H9 (cell line): ENCODE measurements at regions not wholly inside any gene's neighbourhood (a gene's known extent, or its start where the extent isn't known, plus 50 kb on each side); places are given as distances from the start of the nearest gene placed in this dataset.

Experiments used
- DNase-seq: peaks from one replicate; pipeline ENCODE4 v3.0.0-alpha.2; 2017
- H2AFZ ChIP-seq: one replicate; pipeline ENCODE4 v1.6.1; 2013; ENCODE audit warnings: mild to moderate bottlenecking, low read length, control low read depth, moderate library complexity
- H2AK5ac ChIP-seq: 2 replicates; pipeline ENCODE4 v1.6.1; 2013; ENCODE audit warnings: low read length, control low read depth, mixed read lengths; ENCODE audit not compliant: insufficient read length
- H2BK120ac ChIP-seq: one replicate; pipeline ENCODE4 v1.6.1; 2013; ENCODE audit warnings: low read depth, mild to moderate bottlenecking, low read length, control low read depth, inconsistent platforms; ENCODE audit not compliant: poor library complexity, severe bottlenecking
- H2BK12ac ChIP-seq: 2 replicates; pipeline ENCODE4 v1.6.1; 2013; ENCODE audit warnings: low read length, control low read depth, mixed read lengths, low read depth; ENCODE audit not compliant: insufficient read length
- H2BK15ac ChIP-seq: 2 replicates; pipeline ENCODE4 v1.6.1; 2013; ENCODE audit warnings: low read depth, low read length, control low read depth
- H2BK20ac ChIP-seq: one replicate; pipeline ENCODE4 v1.6.1; 2013; ENCODE audit warnings: low read depth, mild to moderate bottlenecking, low read length, control low read depth, inconsistent platforms; ENCODE audit not compliant: poor library complexity, severe bottlenecking
- H2BK5ac ChIP-seq: 2 replicates; pipeline ENCODE4 v1.6.1; 2013; ENCODE audit warnings: low read length, control low read depth, mixed read lengths; ENCODE audit not compliant: insufficient read length
- H3K14ac ChIP-seq: 2 replicates; pipeline ENCODE4 v1.6.1; 2013; ENCODE audit warnings: low read length, control low read depth; ENCODE audit not compliant: insufficient read depth
- H3K18ac ChIP-seq: 2 replicates; pipeline ENCODE4 v1.6.1; 2013; ENCODE audit warnings: low read depth, mild to moderate bottlenecking, mixed read lengths, low read length, control low read depth; ENCODE audit not compliant: insufficient read length
- H3K23ac ChIP-seq: 2 replicates; pipeline ENCODE4 v1.6.1; 2013; ENCODE audit warnings: low read length, control low read depth, mixed read lengths, low read depth; ENCODE audit not compliant: insufficient read length
- H3K23me2 ChIP-seq: 2 replicates; pipeline ENCODE4 v1.6.1; 2013; ENCODE audit warnings: low read depth, mild to moderate bottlenecking, mixed read lengths, low read length, control low read depth; ENCODE audit not compliant: insufficient read length, poor library complexity, severe bottlenecking
- H3K27ac ChIP-seq: 2 replicates; pipeline ENCODE4 v1.5.1; 2013; ENCODE audit warnings: low read length, control low read depth, mixed read lengths, low read depth; ENCODE audit not compliant: insufficient read length
- H3K27me3 ChIP-seq: 2 replicates; pipeline ENCODE4 v1.6.1; 2013; ENCODE audit warnings: low read length, control low read depth, inconsistent platforms; ENCODE audit not compliant: insufficient read depth
- H3K4ac ChIP-seq: 2 replicates; pipeline ENCODE4 v1.6.1; 2013; ENCODE audit warnings: low read depth, mild to moderate bottlenecking, control low read depth, inconsistent platforms, low read length, moderate library complexity
- H3K4me1 ChIP-seq: 2 replicates; pipeline ENCODE4 v1.6.1; 2013; ENCODE audit warnings: low read length, control low read depth, inconsistent platforms; ENCODE audit not compliant: insufficient read depth
- H3K4me2 ChIP-seq: 2 replicates; pipeline ENCODE4 v1.6.1; 2013; ENCODE audit warnings: low read length, control low read depth, mixed read lengths; ENCODE audit not compliant: insufficient read length, insufficient read depth
- H3K56ac ChIP-seq: 2 replicates; pipeline ENCODE4 v1.6.1; 2013; ENCODE audit warnings: low read depth, mild to moderate bottlenecking, mixed read lengths, low read length, control low read depth; ENCODE audit not compliant: insufficient read length
- H3K79me1 ChIP-seq: 2 replicates; pipeline ENCODE4 v1.6.1; 2013; ENCODE audit warnings: low read depth, mild to moderate bottlenecking, moderate library complexity, low read length, control low read depth, inconsistent platforms; ENCODE audit not compliant: insufficient read depth, poor library complexity, severe bottlenecking
- H3K79me2 ChIP-seq: 2 replicates; pipeline ENCODE4 v1.6.1; 2013; ENCODE audit warnings: low read length, control low read depth, inconsistent platforms; ENCODE audit not compliant: insufficient read depth
- H3K9ac ChIP-seq: 2 replicates; pipeline ENCODE4 v1.6.1; 2013; ENCODE audit warnings: low read length, control low read depth, mixed read lengths; ENCODE audit not compliant: insufficient read length; ENCODE audit errors: extremely low read depth
- H3K9me3 ChIP-seq: one replicate; pipeline ENCODE4 v1.6.1; 2013; ENCODE audit warnings: low read depth, low read length, inconsistent platforms; ENCODE audit not compliant: control insufficient read depth
- H3T11ph ChIP-seq: one replicate; pipeline ENCODE4 v1.6.1; 2013; ENCODE audit warnings: mild to moderate bottlenecking, low read length, control low read depth, inconsistent platforms
- H4K20me1 ChIP-seq: one replicate; pipeline ENCODE4 v1.6.1; 2013; ENCODE audit not compliant: control insufficient read depth, insufficient read length, insufficient read depth
- H4K5ac ChIP-seq: 2 replicates; pipeline ENCODE4 v1.6.1; 2013; ENCODE audit warnings: low read depth, mild to moderate bottlenecking, mixed read lengths, low read length, control low read depth; ENCODE audit not compliant: insufficient read length
- H4K8ac ChIP-seq: replicated peaks from 2 replicates; pipeline ENCODE4 v1.6.1; 2013; ENCODE audit warnings: low read length, control low read depth, mixed read lengths, low read depth; ENCODE audit not compliant: insufficient read length
- H4K91ac ChIP-seq: 2 replicates; pipeline ENCODE4 v1.6.1; 2013; ENCODE audit warnings: low read depth, mild to moderate bottlenecking, moderate library complexity, mixed read lengths, low read length, control low read depth; ENCODE audit not compliant: insufficient read length
- H3K27ac Mint-ChIP-seq, 3 experiments: 2 replicates in 2 of 3; 3 replicates in 1 of 3; pipeline ENCODE4 v1.8.0; 2020 to 2021; ENCODE audit warnings: mixed read lengths in 3 of 3, mild to moderate bottlenecking in 1 of 3, moderate library complexity in 1 of 3
- H3K27me3 Mint-ChIP-seq: 2 replicates; pipeline ENCODE4 v1.8.0; 2021; ENCODE audit warnings: low read depth, mild to moderate bottlenecking, moderate library complexity, mixed read lengths
- H3K36me3 Mint-ChIP-seq, 3 experiments: 2 replicates in 2 of 3; 3 replicates in 1 of 3; pipeline ENCODE4 v1.8.0; 2020 to 2021; ENCODE audit warnings: low read depth in 3 of 3, mixed read lengths in 3 of 3; ENCODE audit not compliant: insufficient read depth in 1 of 3
- H3K4me1 Mint-ChIP-seq, 2 experiments: 2 replicates each; pipeline ENCODE4 v1.8.0; 2020; ENCODE audit warnings: mixed read lengths in 2 of 2
- H3K4me3 Mint-ChIP-seq, 2 experiments: 2 replicates in 1 of 2; 3 replicates in 1 of 2; pipeline ENCODE4 v1.8.0; 2020 to 2021; ENCODE audit warnings: mild to moderate bottlenecking in 2 of 2, mixed read lengths in 2 of 2, moderate library complexity in 1 of 2
- H3K9me3 Mint-ChIP-seq, 2 experiments: 2 replicates in 1 of 2; 3 replicates in 1 of 2; pipeline ENCODE4 v1.8.0; 2020; ENCODE audit warnings: mild to moderate bottlenecking in 2 of 2, mixed read lengths in 2 of 2, moderate library complexity in 1 of 2
- CTCF ChIP-seq: fragments of 200-600 bp; sonication (generic); conservative IDR thresholded peaks from 3 replicates; pipeline ENCODE4 v1.8.0; 2021; ENCODE audit warnings: antibody characterized with exemption, mild to moderate bottlenecking
- WGBS: extraction: QIAGEN DNeasy Blood & Tissue Kit; methylation state at CpG from one replicate; pipeline ENCODE4 v1.1.7; 2013; ENCODE audit warnings: missing lambda C conversion rate, low lambda C conversion rate, mixed read lengths; ENCODE audit not compliant: insufficient read length; ENCODE audit errors: extremely low coverage; 5-methylcytosine and 5-hydroxymethylcytosine counted together

- Histone ChIP-seq H3K23me2 (no peaks in the 10 kb centered on the region), H2BK120ac (no peak overlapping the region), H2BK5ac (no peak overlapping the region), H2AK5ac (no peak overlapping the region), H3K4me1 (no peaks in the 10 kb centered on the region), H3K4me2 (no peak overlapping the region), H2BK12ac (no peak overlapping the region), H4K5ac (no peak overlapping the region), H3K27ac (no peak overlapping the region), H3K4ac (no peak overlapping the region), H3K9ac (no peak overlapping the region), H3K27me3 (no peaks in the 10 kb centered on the region), H3K79me2 (no peaks in the 10 kb centered on the region), H2AFZ (no peak overlapping the region), H4K8ac (no peak overlapping the region), H4K20me1 (no peaks in the 10 kb centered on the region), H3K18ac (no peak overlapping the region), H3T11ph (no peak overlapping the region), H2BK15ac (no peak overlapping the region), H3K56ac (no peak overlapping the region), H3K79me1 (no peaks in the 10 kb centered on the region), H3K23ac (no peak overlapping the region), H3K9me3 (no peaks in the 10 kb centered on the region), H4K91ac (no peak overlapping the region), H3K14ac (no peak overlapping the region), H2BK20ac (no peak overlapping the region)
- H3K4me3 Mint-ChIP-seq = no peak overlapping the region
- H3K9me3 Mint-ChIP-seq = no peaks in the 10 kb centered on the region
- no CpG with 5 or more reads among the region's 8 CpGs for WGBS
- TF ChIP-seq CTCF = no peak
- DNase-seq = no peak
- peaks cover 1% of the 10 kb centered on the region; the same call in 1 of the 2 replicates for H3K27me3 Mint-ChIP-seq
- H3K27ac Mint-ChIP-seq = no peak overlapping the region
- H3K36me3 Mint-ChIP-seq = 0 out of 7 replicates have a peak, but pooled peaks cover 0 to 2% (median 0%) of the 10 kb centered on the region in 3 experiments
- peaks cover 0 to 3% of the 10 kb centered on the region in 2 experiments; a peak in 2 of 4 replicates for H3K4me1 Mint-ChIP-seq
These were observed 389.7 kb downstream of the PTPRU start for GRCh38 chr1:29626066-29626465.
